ENCODE measurements at regions not wholly inside any gene's neighbourhood (a gene's known extent, or its start where the extent isn't known, plus 50 kb on each side); places are given as distances from the start of the nearest gene placed in this dataset.

DNA sequence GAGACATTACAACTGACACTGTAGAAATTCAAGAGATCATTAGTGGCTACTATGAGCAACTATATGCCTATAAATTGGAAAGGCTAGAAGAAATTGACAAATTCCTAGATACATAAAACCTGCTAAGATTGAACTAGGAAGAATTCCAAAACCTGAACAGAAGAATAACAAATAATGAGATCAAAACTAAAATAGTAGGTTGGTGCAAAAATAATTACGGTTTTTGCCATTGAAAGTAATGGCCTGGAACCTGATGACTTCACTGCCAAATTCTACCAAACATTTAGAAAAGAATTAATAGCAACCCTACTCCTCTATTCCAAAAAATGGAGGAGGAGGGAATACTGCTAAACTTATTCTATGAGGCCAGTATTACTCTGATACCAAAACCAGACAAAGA, 824.9 kb downstream of the KLHL13 start:
- TF ChIP-seq EGR1 (IDR thresholded peaks at IDR 0.05; ENCODE audit: low read depth in 2 of 2) = no peak
- TF ChIP-seq, protein P1, sequence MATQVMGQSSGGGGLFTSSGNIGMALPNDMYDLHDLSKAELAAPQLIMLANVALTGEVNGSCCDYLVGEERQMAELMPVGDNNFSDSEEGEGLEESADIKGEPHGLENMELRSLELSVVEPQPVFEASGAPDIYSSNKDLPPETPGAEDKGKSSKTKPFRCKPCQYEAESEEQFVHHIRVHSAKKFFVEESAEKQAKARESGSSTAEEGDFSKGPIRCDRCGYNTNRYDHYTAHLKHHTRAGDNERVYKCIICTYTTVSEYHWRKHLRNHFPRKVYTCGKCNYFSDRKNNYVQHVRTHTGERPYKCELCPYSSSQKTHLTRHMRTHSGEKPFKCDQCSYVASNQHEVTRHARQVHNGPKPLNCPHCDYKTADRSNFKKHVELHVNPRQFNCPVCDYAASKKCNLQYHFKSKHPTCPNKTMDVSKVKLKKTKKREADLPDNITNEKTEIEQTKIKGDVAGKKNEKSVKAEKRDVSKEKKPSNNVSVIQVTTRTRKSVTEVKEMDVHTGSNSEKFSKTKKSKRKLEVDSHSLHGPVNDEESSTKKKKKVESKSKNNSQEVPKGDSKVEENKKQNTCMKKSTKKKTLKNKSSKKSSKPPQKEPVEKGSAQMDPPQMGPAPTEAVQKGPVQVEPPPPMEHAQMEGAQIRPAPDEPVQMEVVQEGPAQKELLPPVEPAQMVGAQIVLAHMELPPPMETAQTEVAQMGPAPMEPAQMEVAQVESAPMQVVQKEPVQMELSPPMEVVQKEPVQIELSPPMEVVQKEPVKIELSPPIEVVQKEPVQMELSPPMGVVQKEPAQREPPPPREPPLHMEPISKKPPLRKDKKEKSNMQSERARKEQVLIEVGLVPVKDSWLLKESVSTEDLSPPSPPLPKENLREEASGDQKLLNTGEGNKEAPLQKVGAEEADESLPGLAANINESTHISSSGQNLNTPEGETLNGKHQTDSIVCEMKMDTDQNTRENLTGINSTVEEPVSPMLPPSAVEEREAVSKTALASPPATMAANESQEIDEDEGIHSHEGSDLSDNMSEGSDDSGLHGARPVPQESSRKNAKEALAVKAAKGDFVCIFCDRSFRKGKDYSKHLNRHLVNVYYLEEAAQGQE (IDR thresholded peaks at IDR 0.05) = no peak
- no peak overlapping the region for H3K9ac ChIP-seq (ENCODE audit: low read depth in 1 of 2, low read length in 2 of 2)
- H3K4me1 ChIP-seq (ENCODE audit: control insufficient read depth in 4 of 4, insufficient read depth in 4 of 4, low read length in 3 of 4) = no peaks in the 10 kb centered on the region
- H3K27me3 ChIP-seq (ENCODE audit: control insufficient read depth in 4 of 4, insufficient read depth in 4 of 4, low read length in 3 of 4) = no peaks in the 10 kb centered on the region
- no peak overlapping the region for H3K4me3 ChIP-seq (ENCODE audit: low read depth in 1 of 3, low read length in 3 of 3)
- no peaks in the 10 kb centered on the region for H3K36me3 ChIP-seq (ENCODE audit: control insufficient read depth in 4 of 4, insufficient read depth in 3 of 4, low read depth in 1 of 4, low read length in 3 of 4)
- no peaks in the 10 kb centered on the region for H3K9me3 ChIP-seq (ENCODE audit: control insufficient read depth in 4 of 4, low read length in 3 of 4)
- no peak for DNase-seq (ENCODE audit: low spot score)
- H3K27ac ChIP-seq (ENCODE audit: low read depth in 1 of 2, low read length in 2 of 2) = no peak overlapping the region
- WGBS = 76% methylated on average over 1 of the region's 1 CpG

DNA sequence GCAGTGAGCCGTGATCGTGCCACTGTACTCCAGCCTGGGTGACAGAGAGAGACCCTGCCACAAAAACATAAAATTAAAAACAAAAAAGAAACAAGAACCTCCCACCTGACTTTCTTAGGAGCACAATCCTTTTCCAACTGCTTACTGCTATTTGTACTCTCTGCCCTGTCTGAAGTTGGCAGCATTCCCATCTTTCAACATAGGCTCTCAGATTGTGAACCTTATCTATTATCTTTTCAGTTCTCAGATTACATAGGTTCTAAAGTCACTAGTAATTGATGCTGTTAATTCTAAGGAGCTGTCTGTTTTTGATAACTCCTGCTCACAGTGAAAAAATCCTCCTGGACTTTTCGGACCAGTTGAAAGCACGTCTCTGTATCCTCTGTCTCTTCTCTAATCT, 812.2 kb upstream of the CT83 start:
- Histone ChIP-seq H3K27me3 (ENCODE audit: control insufficient read depth in 4 of 4, insufficient read depth in 4 of 4, low read length in 3 of 4) (no peaks in the 10 kb centered on the region), H3K9ac (ENCODE audit: low read depth in 1 of 2, low read length in 2 of 2) (no peak overlapping the region), H3K4me1 (ENCODE audit: control insufficient read depth in 4 of 4, insufficient read depth in 4 of 4, low read length in 3 of 4) (no peaks in the 10 kb centered on the region), H3K9me3 (ENCODE audit: control insufficient read depth in 4 of 4, low read length in 3 of 4) (no peaks in the 10 kb centered on the region), H3K27ac (ENCODE audit: low read depth in 1 of 2, low read length in 2 of 2) (no peak overlapping the region), H3K4me3 (ENCODE audit: low read depth in 1 of 3, low read length in 3 of 3) (no peak overlapping the region), H3K36me3 (ENCODE audit: control insufficient read depth in 4 of 4, insufficient read depth in 3 of 4, low read depth in 1 of 4, low read length in 3 of 4) (no peaks in the 10 kb centered on the region)
- WGBS = 46% methylated on average over 4 of the region's 4 CpGs
- TF ChIP-seq, protein P2, sequence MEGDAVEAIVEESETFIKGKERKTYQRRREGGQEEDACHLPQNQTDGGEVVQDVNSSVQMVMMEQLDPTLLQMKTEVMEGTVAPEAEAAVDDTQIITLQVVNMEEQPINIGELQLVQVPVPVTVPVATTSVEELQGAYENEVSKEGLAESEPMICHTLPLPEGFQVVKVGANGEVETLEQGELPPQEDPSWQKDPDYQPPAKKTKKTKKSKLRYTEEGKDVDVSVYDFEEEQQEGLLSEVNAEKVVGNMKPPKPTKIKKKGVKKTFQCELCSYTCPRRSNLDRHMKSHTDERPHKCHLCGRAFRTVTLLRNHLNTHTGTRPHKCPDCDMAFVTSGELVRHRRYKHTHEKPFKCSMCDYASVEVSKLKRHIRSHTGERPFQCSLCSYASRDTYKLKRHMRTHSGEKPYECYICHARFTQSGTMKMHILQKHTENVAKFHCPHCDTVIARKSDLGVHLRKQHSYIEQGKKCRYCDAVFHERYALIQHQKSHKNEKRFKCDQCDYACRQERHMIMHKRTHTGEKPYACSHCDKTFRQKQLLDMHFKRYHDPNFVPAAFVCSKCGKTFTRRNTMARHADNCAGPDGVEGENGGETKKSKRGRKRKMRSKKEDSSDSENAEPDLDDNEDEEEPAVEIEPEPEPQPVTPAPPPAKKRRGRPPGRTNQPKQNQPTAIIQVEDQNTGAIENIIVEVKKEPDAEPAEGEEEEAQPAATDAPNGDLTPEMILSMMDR (IDR thresholded peaks at IDR 0.05; ENCODE audit: low read depth, low read length, missing input control) = no peak
- TF ChIP-seq TAF1 (conservative IDR thresholded peaks at IDR 0.05) (no peak), SP1 (IDR thresholded peaks at IDR 0.05) (no peak), GABPA (IDR thresholded peaks at IDR 0.05 in 1 of 2, conservative IDR thresholded peaks at IDR 0.05 in 1 of 2) (no peak), RXRA (IDR thresholded peaks at IDR 0.05) (no peak), YY1 (IDR thresholded peaks at IDR 0.05) (no peak), NR2F2 (IDR thresholded peaks at IDR 0.05) (no peak), FOXA2 (IDR thresholded peaks at IDR 0.05) (no peak), RAD21 (IDR thresholded peaks at IDR 0.05) (no peak), JUND (IDR thresholded peaks at IDR 0.05) (no peak), EGR1 (IDR thresholded peaks at IDR 0.05; ENCODE audit: low read depth in 2 of 2) (no peak), HNF4G (IDR thresholded peaks at IDR 0.05) (no peak), HNF4A (conservative IDR thresholded peaks at IDR 0.05) (no peak)
- TF ChIP-seq, protein P3, sequence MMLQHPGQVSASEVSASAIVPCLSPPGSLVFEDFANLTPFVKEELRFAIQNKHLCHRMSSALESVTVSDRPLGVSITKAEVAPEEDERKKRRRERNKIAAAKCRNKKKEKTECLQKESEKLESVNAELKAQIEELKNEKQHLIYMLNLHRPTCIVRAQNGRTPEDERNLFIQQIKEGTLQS (IDR thresholded peaks at IDR 0.05) = no peak
- TF ChIP-seq, protein P4, sequence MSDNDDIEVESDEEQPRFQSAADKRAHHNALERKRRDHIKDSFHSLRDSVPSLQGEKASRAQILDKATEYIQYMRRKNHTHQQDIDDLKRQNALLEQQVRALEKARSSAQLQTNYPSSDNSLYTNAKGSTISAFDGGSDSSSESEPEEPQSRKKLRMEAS (IDR thresholded peaks at IDR 0.05) = no peak
- TF ChIP-seq, protein P1 (IDR thresholded peaks at IDR 0.05) = no peak
- TF ChIP-seq, protein P5, sequence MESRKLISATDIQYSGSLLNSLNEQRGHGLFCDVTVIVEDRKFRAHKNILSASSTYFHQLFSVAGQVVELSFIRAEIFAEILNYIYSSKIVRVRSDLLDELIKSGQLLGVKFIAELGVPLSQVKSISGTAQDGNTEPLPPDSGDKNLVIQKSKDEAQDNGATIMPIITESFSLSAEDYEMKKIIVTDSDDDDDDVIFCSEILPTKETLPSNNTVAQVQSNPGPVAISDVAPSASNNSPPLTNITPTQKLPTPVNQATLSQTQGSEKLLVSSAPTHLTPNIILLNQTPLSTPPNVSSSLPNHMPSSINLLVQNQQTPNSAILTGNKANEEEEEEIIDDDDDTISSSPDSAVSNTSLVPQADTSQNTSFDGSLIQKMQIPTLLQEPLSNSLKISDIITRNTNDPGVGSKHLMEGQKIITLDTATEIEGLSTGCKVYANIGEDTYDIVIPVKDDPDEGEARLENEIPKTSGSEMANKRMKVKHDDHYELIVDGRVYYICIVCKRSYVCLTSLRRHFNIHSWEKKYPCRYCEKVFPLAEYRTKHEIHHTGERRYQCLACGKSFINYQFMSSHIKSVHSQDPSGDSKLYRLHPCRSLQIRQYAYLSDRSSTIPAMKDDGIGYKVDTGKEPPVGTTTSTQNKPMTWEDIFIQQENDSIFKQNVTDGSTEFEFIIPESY (IDR thresholded peaks at IDR 0.05) = no peak
- DNase-seq (ENCODE audit: low spot score) = no peak
